GM21825 (cell line): ENCODE measurements at regions not wholly inside any gene's neighbourhood (a gene's known extent, or its start where the extent isn't known, plus 50 kb on each side); places are given as distances from the start of the nearest gene placed in this dataset.

Source experiments
- ATAC-seq: cut with Tn5 transposase; IDR thresholded peaks from one replicate; pipeline ENCODE4 v1.9.1; 2021; ENCODE audit warnings: mild to moderate bottlenecking, moderate library complexity; ENCODE audit not compliant: unreplicated experiment

DNA sequence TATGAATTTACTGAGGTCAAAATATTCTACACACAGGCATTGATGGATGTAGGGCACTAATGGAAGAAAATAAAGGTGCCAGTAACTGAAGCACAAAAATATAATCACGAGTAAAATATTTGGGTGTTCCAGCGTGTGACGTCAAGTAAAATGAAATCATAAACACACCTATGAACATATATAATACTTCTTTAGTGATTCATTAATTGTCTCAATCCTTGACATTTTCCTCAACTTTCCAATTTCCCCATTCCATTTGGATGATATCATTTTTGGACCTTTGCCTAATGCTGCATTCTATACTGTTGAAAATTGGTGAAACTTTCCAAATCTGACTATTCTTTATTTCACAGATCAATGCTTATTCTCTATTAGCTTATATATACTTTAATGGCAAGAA is 649.3 kb downstream of the GALC start:
- no peak for ATAC-seq

- ATAC-seq, result no peak
Observed at GRCh38 chr14:87334997-87335685, 657.8 kb downstream of the GALC start.

DNA sequence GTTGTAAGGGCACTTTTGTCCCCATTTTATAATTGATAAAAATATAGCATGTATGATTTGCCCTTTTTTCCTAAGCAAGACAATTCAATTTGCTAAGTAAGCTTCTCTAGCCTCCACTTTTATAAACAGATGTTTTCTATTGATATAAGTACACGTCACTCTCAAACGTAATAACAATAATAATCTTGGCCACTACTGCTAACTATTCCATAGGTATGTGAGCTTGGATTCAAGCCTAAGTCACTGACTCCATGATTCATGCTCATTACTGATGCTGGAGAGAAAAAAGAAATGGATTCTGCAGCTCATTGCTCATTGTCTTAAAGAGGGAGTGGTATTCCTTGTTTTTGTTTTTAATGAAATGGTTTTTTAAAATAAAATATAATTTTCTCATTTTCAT is 661.0 kb downstream of the GALC start:
- no peak for ATAC-seq

DNA sequence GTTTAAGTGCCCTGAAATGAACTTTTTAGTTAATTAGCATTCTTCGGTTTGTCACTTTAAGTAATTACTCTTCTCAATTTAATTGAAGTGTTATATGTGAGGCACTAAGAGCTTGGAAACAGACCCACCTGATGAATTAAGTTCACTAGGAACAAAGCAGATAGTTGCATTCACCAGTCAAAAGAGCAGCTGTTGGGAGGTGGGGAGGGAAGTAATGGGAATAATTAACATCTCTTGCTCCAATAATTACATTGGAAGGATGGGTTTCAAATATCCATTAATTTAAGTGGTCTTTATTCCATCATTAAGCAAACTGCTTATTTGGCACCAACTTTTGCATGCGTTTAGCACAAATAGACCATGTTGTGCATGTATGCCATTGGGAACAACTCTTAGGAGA is 667.2 kb downstream of the GALC start:
- ATAC-seq, result no peak

DNA sequence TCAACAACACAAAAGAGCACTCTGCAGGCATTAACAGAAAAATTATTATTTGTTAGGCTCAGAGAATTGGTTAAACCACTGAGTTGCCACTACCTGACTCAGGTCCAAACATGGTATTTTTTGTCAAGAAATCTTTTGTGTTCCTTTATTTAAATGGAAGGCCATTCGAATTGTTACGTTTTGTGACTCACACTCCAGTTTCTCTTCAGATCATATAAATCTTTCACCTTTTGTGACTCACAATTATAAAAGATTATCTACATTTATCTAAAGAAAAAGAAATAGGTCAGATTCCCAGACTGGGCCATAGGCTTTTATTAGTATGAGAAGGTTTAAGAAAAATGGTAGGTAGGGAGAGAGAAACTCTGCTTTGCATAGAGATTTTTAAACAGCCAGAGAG is 669.8 kb downstream of the GALC start:
- ATAC-seq, result no peak

GRCh38 chr14:87321548-87321947 is 671.4 kb downstream of the GALC start:
- ATAC-seq, result no peak

DNA sequence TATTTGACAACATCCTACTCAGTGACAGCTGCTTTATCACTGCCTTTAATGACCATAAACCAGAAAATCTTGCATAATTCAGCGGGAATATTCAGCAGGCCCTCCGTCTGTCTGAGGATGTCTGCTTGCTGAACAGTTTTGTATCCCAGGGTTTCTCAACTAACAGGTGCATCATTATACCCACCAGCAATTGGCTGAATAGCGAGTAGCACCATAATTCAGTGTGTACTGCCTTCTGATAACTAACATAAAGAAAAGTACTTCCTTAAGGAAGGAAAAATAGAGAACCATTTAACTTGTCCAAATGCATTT is 680.1 kb downstream of the GALC start:
- no peak for ATAC-seq

DNA sequence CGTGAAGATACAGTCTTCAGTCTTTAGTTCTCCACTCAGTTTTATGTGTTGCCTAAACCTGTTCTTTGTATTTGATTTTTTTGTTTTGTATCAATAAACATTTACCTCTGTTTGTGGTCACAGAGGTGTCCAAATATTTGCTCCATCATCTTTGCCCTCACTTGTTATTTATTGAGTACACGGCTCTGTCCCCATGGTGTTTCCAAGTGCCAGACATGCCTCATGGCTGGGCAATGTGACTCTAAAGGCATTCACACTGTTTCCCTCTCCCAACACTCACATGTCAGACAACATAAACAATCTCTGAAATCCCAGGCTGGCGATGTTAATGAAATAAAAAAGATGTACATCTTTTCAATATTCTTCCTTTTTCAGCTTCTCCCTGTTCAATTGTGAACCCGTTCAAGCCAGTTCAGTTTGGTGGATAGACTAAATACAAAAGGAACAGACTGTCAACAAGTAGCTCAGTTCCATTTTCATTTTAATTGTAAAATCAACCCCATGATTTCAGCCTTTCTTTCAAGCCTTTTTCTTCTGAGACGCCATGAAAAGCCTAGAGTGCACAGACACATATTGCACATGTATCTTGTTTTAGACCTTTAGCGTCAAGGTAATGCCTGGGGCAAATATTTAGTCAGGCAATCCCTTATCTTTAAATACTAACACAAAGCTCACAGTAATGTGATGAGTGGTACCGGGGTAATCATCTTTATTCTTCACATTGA is 680.7 kb downstream of the GALC start:
- no peak for ATAC-seq

GRCh38 chr14:87309557-87309956 is 683.4 kb downstream of the GALC start:
- no peak for ATAC-seq

GRCh38 chr14:87306409-87307168 is 686.4 kb downstream of the GALC start:
- no peak for ATAC-seq

DNA sequence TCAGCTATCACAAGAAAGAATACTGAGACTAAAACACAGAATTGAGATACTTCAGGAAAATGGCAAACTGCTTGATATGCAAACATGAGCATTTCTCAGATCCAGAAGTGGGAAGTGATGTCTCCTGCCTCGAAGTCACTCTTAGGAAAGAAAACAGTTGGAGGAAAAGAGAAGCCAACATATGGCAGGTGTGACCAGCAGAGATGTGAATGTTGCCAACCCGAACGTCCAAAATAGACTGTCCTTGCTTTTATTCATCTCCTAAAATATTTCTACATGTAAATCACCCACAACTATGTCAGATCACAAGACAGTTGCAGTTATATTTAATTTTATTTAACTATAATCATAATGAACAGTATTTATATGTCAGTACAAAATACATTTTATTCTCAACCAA is 687.6 kb downstream of the GALC start:
- no peak for ATAC-seq

DNA sequence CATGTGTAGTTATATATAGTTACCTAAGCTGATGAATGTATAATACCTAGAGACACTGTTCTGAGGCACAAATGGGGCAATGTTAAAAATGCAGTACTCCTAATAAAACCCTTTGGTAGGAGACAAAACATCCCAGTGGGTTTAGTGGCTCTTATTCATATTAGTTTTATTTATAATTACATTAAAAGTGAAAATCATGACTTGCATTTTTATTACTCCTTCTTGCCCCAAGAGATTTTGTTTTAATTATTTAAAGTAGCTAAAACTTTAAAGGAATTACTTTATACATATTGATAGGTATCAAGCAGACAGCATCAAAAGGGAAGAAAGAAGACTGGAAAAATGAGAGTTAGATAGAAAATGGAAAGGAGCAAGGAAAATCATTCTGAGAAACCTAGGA is 688.6 kb downstream of the GALC start:
- ATAC-seq, result no peak

DNA sequence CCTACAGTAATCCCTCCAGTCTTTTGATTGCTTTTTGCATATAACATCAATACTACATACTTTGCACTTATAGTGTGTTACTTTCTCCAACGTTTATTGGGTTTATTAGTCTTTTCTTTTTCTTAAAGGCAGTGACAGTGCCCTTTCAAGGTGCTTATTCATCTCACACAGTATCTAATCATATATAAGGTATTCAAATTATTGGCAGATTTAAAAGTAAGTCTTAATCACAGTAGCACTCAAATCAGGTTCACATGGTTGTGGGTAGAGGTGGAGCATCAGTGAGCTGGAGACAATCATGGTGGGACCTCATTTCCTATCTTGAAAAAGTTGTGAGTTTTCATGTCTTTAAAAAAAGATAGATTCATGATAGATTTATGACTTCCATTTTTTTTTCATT is 706.2 kb downstream of the GALC start:
- ATAC-seq, result no peak

DNA sequence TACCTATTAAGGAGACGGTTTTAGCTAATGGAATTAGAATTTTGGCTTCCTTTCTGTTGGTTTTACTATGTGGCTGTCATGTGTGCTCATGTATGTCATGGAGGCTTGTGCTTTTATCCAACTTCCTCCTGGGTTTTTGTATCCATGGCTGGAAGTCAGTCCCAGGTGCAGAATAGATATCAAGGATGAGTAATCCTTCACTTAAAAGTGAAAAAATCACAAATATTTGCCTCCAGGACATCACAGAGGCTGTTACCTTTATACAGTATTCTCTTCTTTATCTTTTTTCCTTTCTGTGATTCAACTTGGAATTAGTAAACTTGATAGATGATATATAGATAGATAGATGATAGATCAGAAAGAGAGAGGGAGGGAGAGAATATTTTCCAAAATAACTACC is 706.8 kb downstream of the GALC start:
- ATAC-seq, result no peak

DNA sequence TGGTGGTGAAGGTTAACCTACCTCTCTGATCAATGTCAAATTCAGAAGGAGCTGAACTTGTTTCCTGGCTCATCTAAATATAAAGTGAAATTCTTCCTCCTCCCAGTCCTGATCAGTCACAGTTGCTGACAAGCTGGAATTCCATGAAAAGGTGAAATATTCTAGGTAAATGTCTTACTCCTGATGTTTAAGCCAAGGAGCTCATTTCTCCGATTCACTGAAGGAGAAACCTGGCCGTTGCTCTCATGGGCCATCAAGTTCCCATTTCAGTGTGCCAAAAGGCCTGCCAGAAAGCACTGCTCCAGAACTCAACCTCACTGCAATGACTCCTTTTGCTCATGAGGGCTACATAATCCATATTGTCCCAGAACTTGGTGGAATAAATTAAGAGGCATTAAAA is 707.5 kb downstream of the GALC start:
- ATAC-seq, result no peak

GRCh38 chr14:87283547-87283946 is 709.4 kb downstream of the GALC start:
- no peak for ATAC-seq

- no peak for ATAC-seq
Observed at GRCh38 chr14:87282266-87282665, 710.7 kb downstream of the GALC start.

- no peak for ATAC-seq
Observed at GRCh38 chr14:87278415-87278814, 714.6 kb downstream of the GALC start.

DNA sequence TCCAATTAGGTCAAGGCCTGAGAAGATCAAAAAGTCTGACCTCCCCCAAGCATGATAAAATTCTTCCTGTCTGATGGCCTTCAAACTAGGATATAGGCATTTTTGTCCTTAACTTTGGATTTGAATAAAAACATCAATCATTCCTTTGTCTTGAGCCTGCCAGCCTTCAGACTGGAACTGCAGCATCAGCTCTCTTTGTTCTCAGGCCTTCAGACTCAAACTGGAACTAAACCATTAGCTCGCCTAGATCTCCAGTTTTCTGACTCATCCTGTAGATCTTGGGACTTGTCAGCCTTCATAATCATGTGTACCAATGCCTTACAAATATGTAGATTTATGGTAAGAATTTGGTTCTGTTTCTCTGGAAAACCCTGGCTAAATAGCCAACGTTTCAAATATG is 721.7 kb downstream of the GALC start:
- ATAC-seq, result no peak

DNA sequence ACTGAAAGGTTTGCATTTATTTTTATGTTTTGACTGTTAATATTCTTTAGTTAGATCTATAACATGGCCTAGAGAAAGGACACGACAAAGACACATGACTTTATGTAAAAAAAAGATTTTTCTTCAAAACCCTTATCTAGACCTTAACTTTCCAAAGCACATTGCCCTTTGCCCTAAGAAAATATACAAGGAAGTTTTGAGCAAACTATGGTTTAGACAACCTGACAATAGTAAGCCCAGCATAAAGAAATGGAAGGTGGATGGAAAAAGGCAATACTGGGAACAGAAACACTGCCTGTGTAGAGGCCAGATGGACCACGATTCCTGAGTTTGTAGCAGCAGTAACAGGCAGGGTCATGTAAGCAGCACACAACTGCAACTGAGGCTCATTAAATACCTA is 724.0 kb downstream of the GALC start:
- ATAC-seq, result no peak

DNA sequence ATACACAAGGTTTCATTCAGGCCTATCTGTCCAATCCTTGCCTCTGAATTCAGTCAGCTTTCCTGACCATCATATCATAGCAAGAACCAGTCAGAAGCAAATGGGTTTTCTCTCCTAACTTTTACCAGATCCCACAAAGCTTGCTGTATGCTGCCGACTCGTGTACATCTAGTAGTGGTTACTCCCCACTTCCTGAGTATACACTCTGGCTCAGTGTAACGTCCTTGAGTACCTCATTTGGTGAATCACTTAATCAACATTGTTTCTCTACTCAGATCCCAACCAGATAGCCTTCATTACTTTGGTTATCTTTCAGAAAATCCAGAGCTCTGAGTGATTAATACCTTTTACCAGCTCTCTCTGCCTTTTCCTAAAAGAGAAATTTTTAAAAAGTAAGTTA is 728.2 kb downstream of the GALC start:
- ATAC-seq, result no peak

- no peak for ATAC-seq
Observed at GRCh38 chr14:87264272-87264785, 728.7 kb downstream of the GALC start.
